ENCODE measurements at regions not wholly inside any gene's neighbourhood (a gene's known extent, or its start where the extent isn't known, plus 50 kb on each side); places are given as distances from the start of the nearest gene placed in this dataset.
"Not testable (repeated sequence)": the region's sequence is repeated elsewhere in the genome, so short reads cannot be mapped to it uniquely, and the experiment has no call there.

DNA sequence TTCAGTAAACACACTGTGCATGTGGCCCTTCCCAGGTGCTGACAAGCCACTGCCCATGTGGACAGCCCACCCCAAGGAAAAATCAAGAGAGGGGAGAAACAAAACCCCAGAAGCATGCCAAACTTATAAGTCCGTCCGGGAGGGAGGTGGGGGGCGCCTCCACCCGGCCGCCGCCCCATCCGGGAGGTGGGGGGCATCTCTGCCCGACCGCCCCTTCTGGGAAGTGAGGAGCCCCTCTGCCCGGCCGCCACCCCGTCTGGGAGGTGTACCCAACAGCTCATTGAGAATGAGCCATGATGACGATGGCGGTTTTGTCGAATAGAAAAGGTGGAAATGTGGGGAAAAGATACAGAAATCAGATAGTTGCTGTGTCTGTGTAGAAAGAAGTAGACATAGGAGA lies 53.8 kb upstream of the C2CD4B start:
- DNase-seq = no peak

DNA sequence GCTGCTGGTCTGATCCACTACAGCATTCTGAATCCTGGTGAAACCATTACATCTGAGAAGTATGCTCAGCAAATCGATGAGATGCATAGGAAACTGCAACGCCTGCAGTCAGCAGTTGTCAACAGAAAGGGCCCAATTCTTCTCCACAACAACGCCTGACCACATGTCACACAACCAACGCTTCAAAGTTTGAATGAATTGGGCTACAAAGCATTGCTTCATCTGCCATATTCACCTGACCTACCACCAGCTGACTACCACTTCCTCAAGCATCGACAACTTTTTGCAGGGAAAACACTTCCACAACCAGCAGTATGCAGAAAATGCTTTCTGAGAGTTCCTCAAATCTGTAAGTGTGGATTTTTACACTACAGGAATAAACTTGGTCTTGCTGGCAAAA lies 54.7 kb upstream of the C2CD4B start:
- DNase-seq = no peak

DNA sequence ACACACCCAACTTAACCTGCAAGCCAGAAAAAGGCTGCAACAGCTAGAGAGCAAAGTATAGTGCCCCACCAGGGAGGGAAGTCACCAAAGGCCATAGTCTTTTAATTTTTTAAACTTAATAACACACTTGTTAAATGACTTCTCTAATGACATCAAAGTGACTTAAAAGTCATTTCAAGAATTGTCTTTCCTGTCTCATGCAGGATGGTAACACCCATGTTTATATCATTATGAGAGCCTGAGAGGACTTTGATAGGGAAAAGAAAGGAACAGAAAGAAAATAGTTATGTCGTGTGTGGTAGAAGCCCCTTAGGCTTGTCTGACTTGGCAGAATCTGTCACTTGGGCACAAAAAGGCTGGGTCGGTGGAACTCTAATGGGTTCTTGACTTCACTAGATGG lies 57.9 kb upstream of the C2CD4B start:
- DNase-seq = no peak

DNA sequence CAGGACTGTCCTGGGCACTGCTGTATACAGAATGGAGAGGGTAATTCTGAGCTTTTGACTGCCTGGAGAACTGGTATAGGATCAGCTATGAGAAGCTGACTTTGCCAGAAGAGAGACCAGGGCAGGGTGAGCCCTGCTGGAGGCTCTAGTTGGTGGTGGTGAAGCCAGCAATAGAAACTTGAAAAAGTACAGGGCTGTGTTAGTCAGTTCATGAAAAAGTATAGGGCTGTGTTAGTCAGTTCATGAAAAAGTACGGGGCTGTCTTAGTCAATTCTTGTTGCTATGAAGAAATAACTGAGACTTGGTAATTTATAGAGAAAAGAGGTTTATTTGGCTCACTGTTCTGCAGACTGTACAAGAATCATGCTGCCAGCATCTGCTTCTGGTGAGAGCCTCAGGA lies 63.5 kb upstream of the C2CD4B start:
- DNase-seq = no peak

DNA sequence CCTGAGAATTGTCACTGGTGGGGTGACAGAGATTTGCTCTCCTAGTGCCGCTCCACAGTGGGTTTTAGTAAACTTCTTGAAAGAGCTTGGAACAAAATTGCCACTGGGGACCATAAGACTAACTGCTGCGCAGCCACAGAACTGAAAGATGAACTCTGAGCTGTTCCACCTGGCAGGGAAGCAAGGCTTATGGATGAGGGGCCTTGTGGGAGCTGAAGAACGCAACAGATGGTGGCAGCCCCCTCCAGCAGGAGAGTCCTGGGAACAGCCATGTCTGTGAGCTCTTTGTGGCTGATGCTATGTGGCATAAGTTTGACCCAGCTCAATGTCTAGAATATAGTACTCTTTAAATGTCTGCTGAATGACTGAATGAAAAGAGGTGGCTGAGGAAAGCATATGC lies 66.8 kb upstream of the C2CD4B start:
- DNase-seq = no peak

DNA sequence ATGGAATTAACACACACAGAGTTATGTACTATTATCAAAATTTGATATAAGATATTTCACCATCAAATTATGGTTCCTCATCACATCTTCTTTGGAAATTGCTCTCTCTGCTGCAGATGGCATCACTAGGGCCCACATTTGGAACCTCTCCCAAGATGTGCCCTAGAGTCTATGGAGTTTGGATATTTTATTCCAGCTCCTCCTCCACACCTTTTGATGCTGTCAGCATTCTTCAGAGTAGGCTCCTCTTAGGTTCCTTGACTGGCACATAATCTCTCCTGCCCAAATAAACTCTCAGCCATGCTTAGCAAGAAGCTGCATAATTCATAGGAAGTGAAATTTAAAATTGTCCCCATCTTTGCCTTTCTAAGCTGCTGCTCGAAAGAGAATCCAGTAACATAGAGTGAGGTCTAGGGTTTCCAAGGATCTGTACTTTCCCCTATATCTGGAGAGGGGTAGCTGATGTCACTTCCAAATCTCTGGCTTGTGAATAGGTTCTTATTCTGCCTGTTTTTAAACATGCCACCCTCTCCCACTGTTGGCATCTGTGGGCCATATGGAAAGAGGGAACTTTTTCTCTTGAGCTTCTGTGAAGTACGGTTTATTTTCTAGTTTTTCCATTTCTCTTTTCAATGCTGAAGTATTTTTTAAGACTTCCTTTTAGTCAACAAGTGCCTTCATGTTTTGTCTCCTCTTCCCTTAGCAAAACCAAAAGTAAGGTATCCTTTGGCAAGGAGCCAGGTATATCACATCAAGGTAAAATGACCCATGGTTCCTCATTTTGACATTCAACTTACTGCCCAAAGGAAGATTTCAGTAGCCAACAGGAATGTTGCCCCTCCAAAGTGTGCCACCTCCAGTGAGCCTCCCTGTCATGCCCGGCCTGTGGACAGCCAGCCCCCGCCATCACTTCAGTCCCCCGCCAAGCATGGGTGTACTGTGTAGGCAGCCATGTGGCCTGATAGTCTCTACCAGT lies 75.3 kb upstream of the C2CD4B start:
- no peak for DNase-seq

DNA sequence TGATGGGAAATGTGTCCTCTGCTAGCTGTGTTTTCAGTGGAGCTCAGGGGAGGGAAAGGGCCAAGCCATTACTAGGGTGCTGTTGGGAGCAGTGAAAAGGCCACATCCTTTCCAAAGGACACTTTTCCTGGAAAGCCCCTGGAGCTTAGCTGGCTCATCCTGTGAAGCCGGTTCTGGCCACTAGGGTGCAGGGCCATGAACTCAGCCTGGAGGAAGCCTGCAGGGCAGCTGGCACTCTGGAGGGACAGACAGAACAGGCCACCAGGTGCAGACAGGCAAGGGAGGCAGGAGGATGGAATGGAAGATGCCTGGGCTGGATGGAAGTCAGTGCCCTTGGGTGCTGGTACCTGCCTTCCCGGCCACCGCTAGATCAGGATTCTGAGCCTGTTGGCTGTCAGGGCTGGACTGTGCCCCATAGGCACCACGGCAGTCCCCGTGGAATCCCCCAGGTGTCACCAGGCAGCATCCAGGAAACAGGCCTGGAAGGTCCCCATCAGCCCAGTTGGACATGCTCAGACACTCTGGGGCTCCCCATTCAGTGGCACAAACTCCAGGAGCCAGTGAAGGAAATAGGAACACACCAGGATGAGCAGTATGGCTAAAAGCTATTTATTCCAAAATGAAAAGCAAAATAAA lies 76.2 kb upstream of the C2CD4B start:
- DNase-seq = no peak

DNA sequence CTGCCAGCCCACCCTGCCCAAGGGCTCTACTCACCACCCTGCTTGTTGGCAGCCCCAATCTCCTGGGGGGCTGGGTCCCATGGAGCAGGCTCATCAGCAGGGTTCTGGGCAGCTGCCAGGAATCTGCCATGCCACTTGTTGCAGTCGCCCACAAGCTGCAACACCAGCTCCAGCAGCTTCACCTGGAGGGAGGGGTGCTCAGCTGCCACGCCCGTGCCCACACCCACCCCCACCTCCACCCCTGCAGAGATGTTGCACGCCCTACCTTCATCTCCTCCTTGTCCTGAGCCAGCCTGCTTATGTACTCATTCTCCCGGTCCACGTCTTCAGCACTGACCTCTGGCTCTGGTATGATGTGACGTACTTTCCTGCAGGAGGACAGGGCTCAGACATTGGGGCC lies 77.9 kb upstream of the C2CD4B start:
- no peak for DNase-seq

DNA sequence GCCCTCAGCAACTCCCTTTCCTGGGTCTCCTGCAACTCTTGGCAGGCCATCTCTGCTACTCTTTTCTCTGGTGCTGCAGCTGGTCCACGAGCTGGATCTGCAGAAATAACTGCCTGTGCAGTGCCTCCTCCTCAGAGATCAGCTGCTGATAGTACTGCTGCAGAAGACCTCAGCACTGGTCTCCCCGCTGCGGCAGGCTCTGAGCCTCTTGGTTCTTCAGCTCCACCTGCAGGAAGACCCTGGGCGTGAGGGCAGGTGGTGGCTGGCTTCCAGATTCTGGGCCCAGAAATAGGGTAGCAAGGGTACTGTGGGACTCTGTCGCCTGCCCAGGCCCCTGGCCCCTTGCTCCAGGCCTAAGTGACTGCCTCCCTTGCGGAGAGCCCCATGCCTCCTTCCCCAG lies 79.7 kb upstream of the C2CD4B start:
- DNase-seq = no peak

DNA sequence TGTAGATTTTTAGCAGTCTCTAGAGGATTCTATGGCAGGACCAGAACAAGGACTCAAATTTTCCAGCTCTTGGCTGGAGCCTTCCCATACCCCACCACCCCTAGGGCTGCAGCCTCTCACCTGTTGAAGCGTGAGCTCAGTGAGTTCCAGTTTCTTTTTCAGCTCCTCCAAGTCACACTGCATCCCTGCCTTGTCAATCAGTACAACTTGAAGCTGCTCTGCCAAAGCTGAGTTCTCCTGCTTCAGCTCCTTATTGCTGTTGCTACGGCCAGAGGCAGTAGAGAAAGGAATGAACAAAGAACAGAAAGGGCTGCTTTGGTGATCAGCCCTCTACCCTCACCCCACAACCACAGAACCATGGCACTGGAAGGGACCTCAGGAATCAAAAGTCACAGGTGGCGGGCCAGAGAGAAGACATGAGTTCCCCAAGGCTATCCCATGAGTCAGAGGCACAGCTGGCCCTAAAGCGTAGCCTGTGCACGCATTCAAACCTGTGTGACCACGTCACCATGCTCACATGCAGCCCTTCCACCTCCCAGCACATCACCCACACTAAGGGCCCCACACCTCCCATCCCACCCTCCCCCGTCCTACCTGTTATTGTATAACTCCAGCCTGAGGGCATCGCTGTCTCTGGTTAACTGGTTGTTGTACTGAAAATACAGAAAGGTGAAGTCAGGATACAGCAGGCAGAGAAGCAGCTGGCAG lies 83.3 kb upstream of the C2CD4B start:
- DNase-seq = no peak

DNA sequence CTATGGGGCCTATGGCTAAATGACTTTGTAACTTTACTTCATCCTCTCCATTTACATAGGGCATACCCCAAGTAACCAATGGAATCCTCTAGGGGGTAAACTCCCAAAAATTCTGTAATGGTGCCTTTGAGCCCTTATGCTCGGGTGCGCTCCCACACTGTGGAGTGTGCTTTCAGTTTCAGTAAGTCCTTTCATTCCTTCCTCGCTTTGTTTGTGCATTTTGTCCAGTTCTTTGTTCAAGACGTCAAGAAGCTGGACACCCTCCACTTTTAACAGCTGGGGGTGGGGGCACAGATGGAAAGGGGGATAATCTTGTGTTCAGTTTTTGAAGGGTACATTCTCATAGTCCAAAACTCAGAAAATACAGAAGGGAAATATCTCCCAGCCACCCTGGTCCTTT lies 84.4 kb upstream of the C2CD4B start:
- no peak for DNase-seq

DNA sequence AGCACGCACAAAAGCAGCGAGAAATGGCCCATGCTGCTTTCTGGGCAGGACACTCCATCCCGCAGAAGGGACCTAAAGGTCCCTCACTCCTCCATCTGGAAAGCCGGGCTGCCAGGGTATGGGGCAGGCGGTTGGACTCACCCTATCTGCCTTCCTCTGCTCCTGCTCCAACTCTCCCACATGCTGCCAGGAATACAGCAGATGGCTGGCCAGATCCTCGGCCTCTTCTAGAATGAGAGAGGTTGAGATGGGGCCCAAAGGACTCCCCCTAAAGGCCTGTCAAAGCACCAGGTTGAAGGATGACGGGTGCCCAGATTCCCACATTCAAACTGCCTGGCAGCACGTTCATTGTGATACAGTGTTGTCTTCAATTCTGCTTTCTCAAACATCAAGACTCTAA lies 85.1 kb upstream of the C2CD4B start:
- no peak for DNase-seq

DNA sequence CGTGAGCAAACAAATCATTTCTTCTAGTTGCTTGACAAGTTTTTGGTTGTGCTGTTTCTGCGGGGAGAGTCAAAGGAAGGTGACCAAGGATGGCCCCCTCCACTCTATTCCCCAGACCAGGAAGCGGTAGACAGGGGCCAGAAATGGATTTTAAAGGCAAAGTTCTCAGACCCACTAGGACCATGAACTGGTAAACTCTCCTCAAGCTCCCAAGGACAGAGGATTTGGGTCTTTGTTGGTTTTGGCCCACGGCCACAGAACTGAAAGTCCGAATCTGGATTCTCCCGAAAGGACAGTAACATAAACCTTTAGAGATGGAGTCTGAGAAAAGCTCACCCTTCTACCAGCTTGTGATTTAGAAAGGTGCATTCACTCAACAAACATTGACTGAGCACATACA lies 85.9 kb upstream of the C2CD4B start:
- DNase-seq = no peak

DNA sequence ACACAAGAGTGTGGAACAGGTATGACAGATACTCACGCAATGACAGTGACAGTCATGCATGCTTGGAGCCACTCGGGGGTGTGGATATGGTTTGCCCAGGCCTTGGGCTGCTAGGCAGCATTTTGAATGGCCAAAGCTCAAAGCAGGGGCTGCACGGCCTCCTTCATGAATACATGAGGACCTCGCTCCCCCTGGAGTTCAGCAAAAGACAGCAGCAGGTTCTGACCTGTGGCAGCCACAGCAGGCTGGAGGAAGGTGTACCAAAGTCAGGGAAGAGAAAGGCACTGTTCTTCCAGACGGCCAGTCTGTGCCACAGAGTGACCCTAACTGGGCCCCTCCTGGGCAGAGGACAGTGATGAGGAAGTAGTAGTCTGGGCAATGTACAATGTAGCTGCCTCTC lies 88.2 kb upstream of the C2CD4B start:
- no peak for DNase-seq

DNA sequence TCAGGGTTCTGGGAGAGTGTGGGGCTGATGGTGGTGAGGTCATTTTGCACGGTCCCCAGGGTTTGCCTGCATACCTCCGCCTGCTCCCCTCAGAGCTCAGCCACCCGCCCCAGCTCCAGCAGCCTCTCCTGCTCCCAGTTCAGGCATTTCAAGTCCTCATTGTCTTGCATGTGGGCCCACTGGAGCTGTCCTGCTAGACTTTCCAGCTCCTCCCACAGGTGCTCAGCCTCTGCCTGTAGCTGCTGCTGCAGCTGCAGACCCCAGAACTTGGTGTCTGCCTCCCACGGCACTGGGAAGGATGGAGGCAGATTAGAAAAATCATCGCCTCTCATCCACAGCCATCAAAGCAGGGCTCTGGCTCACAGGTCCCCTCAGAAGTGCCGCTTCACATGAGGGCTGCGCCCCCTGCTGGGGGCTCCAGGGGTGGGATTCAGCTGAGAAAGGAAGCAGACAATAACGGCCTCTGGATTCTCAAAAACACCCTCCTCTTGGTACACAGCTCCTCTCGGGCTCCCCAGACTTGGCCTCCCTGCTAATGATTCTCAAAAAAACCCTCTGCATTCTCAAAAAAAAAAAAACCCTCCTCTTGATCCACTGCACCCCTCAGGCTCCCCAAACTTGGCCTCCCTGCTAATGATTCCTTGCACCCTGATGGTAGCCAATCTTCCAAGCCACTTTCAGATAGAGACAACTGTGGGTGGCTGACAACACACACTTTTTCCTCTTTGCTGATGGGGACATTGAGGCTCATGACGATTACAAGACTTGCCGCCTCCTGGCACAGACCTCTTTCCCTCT lies 89.3 kb upstream of the C2CD4B start:
- peak; percentile 9 for DNase-seq

DNA sequence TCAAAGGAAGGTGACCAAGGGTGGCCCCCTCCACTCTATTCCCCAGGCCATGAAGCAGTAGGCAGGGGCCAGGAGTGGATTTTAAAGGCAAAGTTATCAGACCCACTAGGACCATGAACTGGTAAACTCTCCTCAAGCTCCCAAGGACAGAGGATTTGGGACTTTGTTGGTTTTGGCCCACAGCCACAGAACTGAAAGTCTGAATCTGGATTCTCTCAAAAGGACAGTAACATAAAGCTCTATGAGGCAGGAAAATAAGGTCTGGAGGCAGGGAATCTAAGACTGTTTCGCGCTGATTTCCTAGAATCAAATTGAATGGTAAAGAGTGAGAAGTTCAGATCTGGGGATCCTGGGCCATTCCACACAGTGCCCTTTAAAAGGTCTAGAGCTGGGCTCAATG lies 91.3 kb upstream of the C2CD4B start:
- not testable (repeated sequence) for DNase-seq

DNA sequence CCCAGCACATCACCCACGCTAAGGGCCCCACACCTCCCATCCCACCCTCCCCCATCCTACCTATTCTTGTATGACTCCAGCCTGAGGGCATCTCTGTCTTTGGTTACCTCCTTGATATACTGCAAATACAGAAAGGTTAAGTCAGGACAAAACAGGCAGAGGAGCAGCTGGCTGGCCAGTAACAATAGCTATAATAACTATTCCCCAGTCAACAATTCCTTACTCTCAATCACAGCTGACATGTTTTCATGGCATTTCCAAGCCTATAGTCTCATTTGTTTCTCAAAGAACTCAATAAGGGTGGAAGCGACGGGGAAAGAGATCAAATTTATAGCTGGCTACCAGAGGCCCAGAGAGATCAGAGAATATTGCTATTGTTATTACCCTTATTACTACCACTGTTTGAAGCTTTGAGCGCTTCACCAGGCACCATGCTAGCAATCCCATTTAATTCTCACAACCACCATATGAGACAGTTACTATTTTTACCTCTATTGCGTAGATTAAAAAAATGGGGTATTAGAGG lies 93.0 kb upstream of the C2CD4B start:
- no peak for DNase-seq

DNA sequence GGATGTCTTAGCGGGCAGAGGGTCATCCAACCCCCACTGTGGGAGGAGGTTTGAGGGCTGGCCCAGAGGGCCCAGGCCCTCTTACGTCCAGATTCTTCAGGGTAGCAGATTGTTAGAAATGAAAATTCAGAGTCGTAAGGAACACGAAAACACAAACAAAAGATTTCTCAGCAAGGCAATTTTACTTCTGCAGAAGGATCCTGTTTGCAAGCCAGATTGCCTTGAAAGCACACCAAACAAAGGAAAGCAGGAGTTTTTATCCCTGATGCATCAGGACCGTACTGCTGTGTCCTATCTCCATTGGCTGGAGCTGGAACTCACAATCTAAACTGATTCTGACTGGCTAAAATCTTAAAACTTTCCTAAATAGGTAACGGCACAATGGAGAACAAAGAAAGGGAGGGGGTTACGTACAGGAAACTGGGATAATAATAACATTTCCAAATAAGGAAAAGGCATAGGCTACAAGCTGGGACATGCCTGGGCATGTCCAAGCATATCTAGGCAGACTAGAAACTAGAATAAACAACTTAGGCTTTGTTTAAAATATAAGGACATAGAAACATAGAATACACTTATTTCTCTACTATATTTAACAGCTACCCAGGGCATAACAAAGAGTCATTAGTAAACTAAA lies 97.3 kb upstream of the C2CD4B start:
- DNase-seq = no peak

DNA sequence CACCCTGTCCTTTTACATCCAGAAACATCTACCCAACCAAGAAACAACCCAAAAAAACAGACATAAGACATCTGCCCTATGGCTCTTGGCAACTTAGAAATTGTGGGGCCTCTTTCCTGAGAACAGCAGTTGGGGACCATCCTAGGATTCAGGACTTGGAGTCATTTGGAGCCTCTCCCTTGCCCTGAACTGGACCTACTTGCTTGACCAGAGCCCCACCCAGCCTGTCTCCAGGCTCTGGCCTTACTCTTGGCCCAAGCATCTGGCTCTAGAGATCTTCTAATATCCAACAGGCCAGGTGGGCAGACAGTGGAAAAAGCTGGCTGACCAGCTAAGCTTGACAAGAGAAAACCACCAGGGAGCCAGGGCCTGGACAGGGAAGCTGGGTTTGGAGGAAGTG lies 99.1 kb upstream of the C2CD4B start:
- no peak for DNase-seq

DNA sequence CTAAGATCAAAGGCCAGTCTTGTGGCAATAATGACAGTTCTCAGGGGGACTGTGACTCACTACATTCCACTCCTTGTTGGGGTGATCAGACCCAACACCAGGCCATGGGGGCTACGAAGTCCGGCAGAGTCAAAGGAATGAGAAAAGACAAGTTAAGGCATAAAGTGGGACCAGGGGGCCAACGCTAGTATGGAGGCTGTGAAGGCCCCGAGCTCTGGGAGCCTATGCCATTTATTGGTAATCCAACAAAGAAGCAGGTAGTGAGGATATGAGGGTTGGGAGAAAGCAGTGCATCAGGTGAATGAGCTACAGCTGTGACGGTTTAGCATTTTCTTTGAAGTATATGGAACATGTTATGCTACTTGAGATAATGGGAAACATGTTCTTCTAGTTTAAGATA lies 104.4 kb upstream of the C2CD4B start:
- DNase-seq = no peak

DNA sequence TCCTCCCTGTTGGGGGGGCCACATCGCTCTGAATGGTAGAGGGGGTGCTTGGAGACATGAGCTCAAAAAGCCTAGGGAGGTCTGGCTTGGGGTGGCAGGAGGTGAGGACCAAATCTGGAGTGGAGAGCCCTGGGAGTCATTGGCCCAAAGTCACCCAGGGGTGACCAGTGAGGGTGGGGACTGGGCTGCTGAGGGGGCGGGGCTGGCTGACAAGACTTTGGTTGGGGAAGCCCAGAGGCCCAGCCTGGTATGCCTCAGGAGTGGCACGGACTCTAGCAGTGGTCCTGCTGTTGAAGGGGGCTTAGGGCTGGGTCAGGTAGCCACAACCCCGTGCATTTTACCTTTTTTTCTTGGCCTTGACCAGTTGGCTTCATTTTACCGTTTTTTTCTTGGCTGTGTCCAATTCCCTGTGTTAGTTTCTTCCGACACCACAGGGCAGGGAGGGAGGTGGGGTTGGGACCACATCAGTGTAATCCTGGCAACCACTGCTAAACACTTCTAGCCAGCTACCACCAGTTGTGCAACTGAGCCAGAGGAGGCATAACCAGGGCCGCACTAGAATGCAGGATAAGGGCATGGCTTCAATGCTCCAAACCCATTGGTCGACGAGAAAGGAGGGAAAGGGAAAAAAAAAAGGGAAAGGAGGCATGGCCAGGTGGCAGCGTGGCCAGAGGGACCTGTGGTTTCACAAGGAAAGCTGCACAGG lies 105.3 kb upstream of the C2CD4B start:
- DNase-seq = no peak

DNA sequence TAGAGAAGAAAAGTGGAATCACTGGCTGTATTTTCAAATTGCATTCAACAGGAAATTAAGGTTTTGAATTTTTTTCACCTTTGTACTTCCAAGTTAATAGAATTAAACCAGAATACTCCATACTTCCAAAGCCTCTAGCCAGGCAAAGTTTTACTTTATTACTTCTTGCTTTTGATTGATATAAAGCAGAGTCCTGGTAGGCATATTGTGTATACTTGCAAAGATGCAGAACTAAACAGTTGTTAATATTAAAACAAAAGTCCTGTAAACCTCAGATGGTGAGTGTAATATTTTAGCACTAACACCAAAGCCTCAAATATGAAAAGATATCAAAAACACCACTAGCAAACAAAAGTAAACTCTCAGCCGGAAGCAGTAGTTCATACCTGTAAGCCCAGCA lies 107.2 kb upstream of the C2CD4B start:
- DNase-seq = no peak

All from effector CD8-positive, alpha-beta T cell (primary cell).